CD14-positive monocyte (primary cell): ENCODE measurements at regions not wholly inside any gene's neighbourhood (a gene's known extent, or its start where the extent isn't known, plus 50 kb on each side); places are given as distances from the start of the nearest gene placed in this dataset. TPM values are rescaled to one million over a fixed set of nuclear protein-coding genes. Genes with fewer than 3 reads are reported as not detected.

Experiments used
- DNase-seq, 3 donors: peaks; one replicate each; pipeline ENCODE4 v3.0.0-alpha.2; 2011 to 2022
- H2AFZ ChIP-seq: 2 replicates; pipeline ENCODE4 v1.6.0; 2012; ENCODE audit warnings: mild to moderate bottlenecking, low read depth, low read length, inconsistent platforms; ENCODE audit not compliant: insufficient read depth, poor library complexity, severe bottlenecking
- H3K27ac ChIP-seq, 2 donors: 1 replicate in 1 of 2; 2 replicates in 1 of 2; pipeline ENCODE4 v1.5.1; 2012 to 2013; ENCODE audit warnings: low read length in 2 of 2, control low read depth in 1 of 2, inconsistent platforms in 1 of 2, low read depth in 1 of 2, mild to moderate bottlenecking in 1 of 2
- H3K27me3 ChIP-seq, 2 donors: one replicate each; pipeline versions ENCODE4 v1.6.0 to v1.6.1; 2011 to 2013; ENCODE audit warnings: low read length in 2 of 2; ENCODE audit not compliant: control insufficient read depth in 2 of 2, insufficient read depth in 2 of 2
- H3K36me3 ChIP-seq, 2 donors: replicated peaks in 1 of 2; 1 replicate in 1 of 2; 2 replicates in 1 of 2; pipeline versions ENCODE4 v1.5.1 to v1.6.1; 2012 to 2013; ENCODE audit warnings: low read length in 2 of 2, control low read depth in 1 of 2, inconsistent platforms in 1 of 2, mild to moderate bottlenecking in 1 of 2; ENCODE audit not compliant: insufficient read depth in 2 of 2, control insufficient read depth in 1 of 2
- H3K4me1 ChIP-seq, 2 donors: 1 replicate in 1 of 2; 2 replicates in 1 of 2; pipeline versions ENCODE4 v1.5.1 to v1.6.1; 2012 to 2013; ENCODE audit warnings: low read length in 2 of 2, control low read depth in 1 of 2, inconsistent platforms in 1 of 2, mild to moderate bottlenecking in 1 of 2, moderate library complexity in 1 of 2; ENCODE audit not compliant: insufficient read depth in 2 of 2, control insufficient read depth in 1 of 2
- H3K4me2 ChIP-seq: replicated peaks from 2 replicates; pipeline ENCODE3; 2012; ENCODE audit warnings: low read length, moderate library complexity, mild to moderate bottlenecking; ENCODE audit not compliant: poor library complexity, severe bottlenecking; ENCODE audit errors: extremely low read depth
- H3K4me3 ChIP-seq, 3 experiments: fragments of 200-600 bp in 1 of 3; sonication (generic) in 1 of 3; replicated peaks in 1 of 3; 1 replicate in 2 of 3; 2 replicates in 1 of 3; pipeline ENCODE4 v1.5.1; 2011 to 2013; ENCODE audit warnings: low read length in 3 of 3, mild to moderate bottlenecking in 3 of 3, control low read depth in 2 of 3, low read depth in 2 of 3, inconsistent platforms in 1 of 3, moderate library complexity in 1 of 3
- H3K79me2 ChIP-seq: 2 replicates; pipeline ENCODE4 v1.6.0; 2012; ENCODE audit warnings: mild to moderate bottlenecking, control low read depth, inconsistent platforms, low read length, moderate library complexity; ENCODE audit not compliant: insufficient read depth
- H3K9ac ChIP-seq: 2 replicates; pipeline ENCODE4 v1.6.0; 2017; ENCODE audit warnings: low read length, mild to moderate bottlenecking; ENCODE audit not compliant: insufficient read depth, poor library complexity, severe bottlenecking
- H3K9me3 ChIP-seq, 2 donors: replicated peaks in 1 of 2; 1 replicate in 1 of 2; 2 replicates in 1 of 2; pipeline versions ENCODE4 v1.5.1 to v1.6.1; 2012 to 2013; ENCODE audit warnings: low read length in 2 of 2, control low read depth in 1 of 2; ENCODE audit not compliant: control insufficient read depth in 1 of 2, insufficient read depth in 1 of 2
- H4K20me1 ChIP-seq: 2 replicates; pipeline ENCODE4 v1.6.0; 2012; ENCODE audit warnings: mild to moderate bottlenecking, low read length, control low read depth, moderate library complexity; ENCODE audit not compliant: insufficient read depth
- H3K27ac Mint-ChIP-seq, 7 donors: one replicate each; pipeline ENCODE4 v1.8.0; 2020; ENCODE audit warnings: mild to moderate bottlenecking in 7 of 7, mixed read lengths in 7 of 7, moderate library complexity in 6 of 7, inconsistent platforms in 2 of 7
- H3K27me3 Mint-ChIP-seq, 3 donors: one replicate each; pipeline ENCODE4 v1.8.0; 2021 to 2022; ENCODE audit warnings: low read depth in 3 of 3, mild to moderate bottlenecking in 3 of 3, mixed read lengths in 3 of 3, moderate library complexity in 3 of 3, inconsistent platforms in 1 of 3
- H3K36me3 Mint-ChIP-seq, 2 donors: one replicate each; pipeline ENCODE4 v1.8.0; 2020; ENCODE audit warnings: mixed read lengths in 2 of 2, inconsistent platforms in 1 of 2, mild to moderate bottlenecking in 1 of 2
- H3K4me1 Mint-ChIP-seq: one replicate; pipeline ENCODE4 v1.8.0; 2020; ENCODE audit warnings: mild to moderate bottlenecking, mixed read lengths
- H3K4me3 Mint-ChIP-seq, 2 donors: one replicate each; pipeline ENCODE4 v1.8.0; 2020; ENCODE audit warnings: mild to moderate bottlenecking in 2 of 2, mixed read lengths in 2 of 2, moderate library complexity in 1 of 2
- H3K9me3 Mint-ChIP-seq, 7 donors: one replicate each; pipeline ENCODE4 v1.8.0; 2020 to 2022; ENCODE audit warnings: mixed read lengths in 7 of 7, mild to moderate bottlenecking in 6 of 7, moderate library complexity in 6 of 7, inconsistent platforms in 2 of 7
- CTCF ChIP-seq: fragments of 200-600 bp; IDR thresholded peaks from one replicate; pipeline ENCODE4 v1.8.0; 2022; ENCODE audit warnings: antibody characterized with exemption, mild to moderate bottlenecking
- WGBS: methylation state at CpG from one replicate; pipeline ENCODE4 v1.1.5; 2013; ENCODE audit warnings: missing lambda C conversion rate; ENCODE audit not compliant: insufficient coverage; 5-methylcytosine and 5-hydroxymethylcytosine counted together
- intact Hi-C, 2 donors: fragments of 100-400 bp; cut with micrococcal nuclease; formaldehyde crosslinking; loops; one replicate each; pipeline versions ENCODE4 v1.15.0 to v1.15.1; 2023
- small RNA-seq: library from RNA; depleted of rRNA; stranded (forward); fragments of <200 nt; gene quantifications from one replicate; pipeline ENCODE3, GENCODE V24; 2012; ENCODE audit warnings: low read depth; ENCODE audit not compliant: insufficient read length

GRCh38 chr12:67937822-67938221, 51.4 kb upstream of the IFNG-AS1 start:
- intact Hi-C loops = no loop called here
- H3K4me3 ChIP-seq = no peak overlapping the region
- no peak for TF ChIP-seq CTCF
- no peak overlapping the region for H2AFZ ChIP-seq
- H3K27me3 Mint-ChIP-seq = no peaks in the 10 kb centered on the region
- no peaks in the 10 kb centered on the region for H3K27me3 ChIP-seq
- H3K27ac ChIP-seq = no peak overlapping the region
- H3K4me3 Mint-ChIP-seq = no peak overlapping the region
- no peaks in the 10 kb centered on the region for H3K4me1 ChIP-seq
- no CpG with 5 or more reads among the region's 1 CpG for WGBS
- no peaks in the 10 kb centered on the region for H4K20me1 ChIP-seq
- H3K9ac ChIP-seq = no peak overlapping the region
- no peak overlapping the region for H3K27ac Mint-ChIP-seq
- H3K79me2 ChIP-seq = no peaks in the 10 kb centered on the region
- H3K4me1 Mint-ChIP-seq = no peaks in the 10 kb centered on the region
- H3K9me3 Mint-ChIP-seq = no peaks in the 10 kb centered on the region
- no peak overlapping the region for H3K4me2 ChIP-seq
- no peaks in the 10 kb centered on the region for H3K36me3 ChIP-seq
- H3K9me3 ChIP-seq = no peaks in the 10 kb centered on the region
- no peaks in the 10 kb centered on the region for H3K36me3 Mint-ChIP-seq
- no peak for DNase-seq

Small RNA genes lying in the stretch of these regions (small RNA-seq; reads per million reads assigned to genes)
- not detected for gene AC022513.1
